Transverse colon (tissue), 4 donors: ENCODE measurements at regions not wholly inside any gene's neighbourhood (a gene's known extent, or its start where the extent isn't known, plus 50 kb on each side); places are given as distances from the start of the nearest gene placed in this dataset.

Experiments used
- EP300 ChIP-seq: sonication (generic); formaldehyde crosslinking; IDR thresholded peaks from one replicate; pipeline ENCODE4 v1.6.1; 2017; ENCODE audit warnings: antibody characterized with exemption, low read depth
- POLR2A ChIP-seq: fragments of 450-650 bp; IDR thresholded peaks from one replicate; pipeline ENCODE4 v1.6.1; 2016; ENCODE audit warnings: antibody characterized with exemption, mild to moderate bottlenecking, moderate library complexity
- POLR2AphosphoS5 ChIP-seq, 3 donors: sonication (generic); formaldehyde crosslinking; IDR thresholded peaks; one replicate each; pipeline ENCODE4 v1.6.1; 2016; ENCODE audit warnings: antibody characterized with exemption in 3 of 3
- TF ChIP-seq, protein P1 (sequence below), 5 experiments: fragments of 200-600 bp in 3 of 5; fragments of 450-650 bp in 2 of 5; sonication (generic) in 3 of 5; IDR thresholded peaks; 1 replicate in 2 of 5; 2 replicates in 3 of 5; pipeline ENCODE4 v1.5.1; 2016 to 2017; ENCODE audit warnings: antibody characterized with exemption in 5 of 5, inconsistent platforms in 3 of 5, mild to moderate bottlenecking in 2 of 5, moderate library complexity in 1 of 5

DNA sequence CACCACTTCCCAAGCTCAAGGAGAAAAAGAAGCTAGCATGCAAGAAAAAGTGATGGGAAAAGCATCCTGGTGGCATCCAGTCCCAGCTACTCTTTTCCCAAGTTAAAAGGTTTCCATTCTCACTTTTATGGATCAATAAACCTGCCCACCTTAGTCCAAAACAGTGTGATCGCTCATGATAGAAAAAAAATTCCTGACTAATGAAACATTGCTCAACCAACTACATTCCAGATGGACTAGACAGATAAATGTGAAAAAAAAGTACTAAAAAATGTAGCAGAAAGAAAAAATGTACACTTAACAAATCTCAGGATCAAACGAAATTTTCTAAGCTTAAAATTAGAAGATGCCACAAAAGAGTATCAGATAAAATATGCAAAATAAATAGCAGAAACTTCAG lies 312.2 kb downstream of the TMA16 start:
- TF ChIP-seq, protein P1, sequence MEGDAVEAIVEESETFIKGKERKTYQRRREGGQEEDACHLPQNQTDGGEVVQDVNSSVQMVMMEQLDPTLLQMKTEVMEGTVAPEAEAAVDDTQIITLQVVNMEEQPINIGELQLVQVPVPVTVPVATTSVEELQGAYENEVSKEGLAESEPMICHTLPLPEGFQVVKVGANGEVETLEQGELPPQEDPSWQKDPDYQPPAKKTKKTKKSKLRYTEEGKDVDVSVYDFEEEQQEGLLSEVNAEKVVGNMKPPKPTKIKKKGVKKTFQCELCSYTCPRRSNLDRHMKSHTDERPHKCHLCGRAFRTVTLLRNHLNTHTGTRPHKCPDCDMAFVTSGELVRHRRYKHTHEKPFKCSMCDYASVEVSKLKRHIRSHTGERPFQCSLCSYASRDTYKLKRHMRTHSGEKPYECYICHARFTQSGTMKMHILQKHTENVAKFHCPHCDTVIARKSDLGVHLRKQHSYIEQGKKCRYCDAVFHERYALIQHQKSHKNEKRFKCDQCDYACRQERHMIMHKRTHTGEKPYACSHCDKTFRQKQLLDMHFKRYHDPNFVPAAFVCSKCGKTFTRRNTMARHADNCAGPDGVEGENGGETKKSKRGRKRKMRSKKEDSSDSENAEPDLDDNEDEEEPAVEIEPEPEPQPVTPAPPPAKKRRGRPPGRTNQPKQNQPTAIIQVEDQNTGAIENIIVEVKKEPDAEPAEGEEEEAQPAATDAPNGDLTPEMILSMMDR (IDR thresholded peaks at IDR 0.05) = no peak
- TF ChIP-seq POLR2A = no peak
- TF ChIP-seq POLR2AphosphoS5 (IDR thresholded peaks at IDR 0.05) = no peak
- TF ChIP-seq EP300 = no peak
